Kidney (tissue), 13 donors: ENCODE measurements at regions not wholly inside any gene's neighbourhood (a gene's known extent, or its start where the extent isn't known, plus 50 kb on each side); places are given as distances from the start of the nearest gene placed in this dataset.

Experiments used
- DNase-seq, 5 donors: peaks; one replicate each; pipeline ENCODE4 v3.0.0-alpha.2; 2013 to 2020
- FAIRE-seq: peaks from 2 replicates; lab custom pipeline; 2012; peaks lifted over from hg19 to GRCh38; lab: Jason Lieb, UNC
- H3K27ac ChIP-seq, 2 donors: one replicate each; pipeline ENCODE4 v1.7.0; 2013; ENCODE audit warnings: low read depth in 2 of 2, low read length in 2 of 2, inconsistent platforms in 1 of 2
- H3K27me3 ChIP-seq: one replicate; pipeline ENCODE4 v1.7.1; 2013; ENCODE audit warnings: low read length, inconsistent platforms; ENCODE audit not compliant: control insufficient read depth, insufficient read depth
- H3K36me3 ChIP-seq, 3 donors: one replicate each; pipeline versions ENCODE4 v1.7.0 to v1.7.1; 2013; ENCODE audit warnings: low read length in 3 of 3, control low read depth in 1 of 3, inconsistent platforms in 1 of 3; ENCODE audit not compliant: insufficient read depth in 3 of 3, control insufficient read depth in 2 of 3
- H3K4me1 ChIP-seq, 3 donors: one replicate each; pipeline versions ENCODE4 v1.7.0 to v1.7.1; 2013; ENCODE audit warnings: low read length in 3 of 3, inconsistent platforms in 1 of 3, low read depth in 1 of 3; ENCODE audit not compliant: control insufficient read depth in 2 of 3, insufficient read depth in 2 of 3
- H3K4me3 ChIP-seq, 3 donors: one replicate each; pipeline versions ENCODE4 v1.7.0 to v1.8.1; 2013; ENCODE audit warnings: low read length in 3 of 3, control low read depth in 1 of 3, inconsistent platforms in 1 of 3
- H3K9ac ChIP-seq, 3 donors: one replicate each; pipeline versions ENCODE4 v1.7.0 to v1.7.1; 2013; ENCODE audit warnings: low read length in 3 of 3, control low read depth in 1 of 3, inconsistent platforms in 1 of 3
- H3K9me3 ChIP-seq, 3 donors: one replicate each; pipeline versions ENCODE4 v1.7.0 to v1.7.1; 2013; ENCODE audit warnings: low read length in 3 of 3, control low read depth in 1 of 3, inconsistent platforms in 1 of 3; ENCODE audit not compliant: control insufficient read depth in 2 of 3, insufficient read depth in 1 of 3
- CTCF ChIP-seq: IDR thresholded peaks from 3 replicates; pipeline ENCODE4 v1.5.1; 2012; ENCODE audit warnings: mild to moderate bottlenecking, moderate library complexity, borderline replicate concordance; ENCODE audit not compliant: insufficient read depth; ENCODE audit errors: extremely low read depth
- intact Hi-C: fragments of 100-400 bp; cut with DNase I; formaldehyde crosslinking; loops from one replicate; pipeline ENCODE4 v1.11.1; 2022
- donor health status: control.
- donor health status: control.
- donor health status: control.
- donor health status: control.
- donor health status: control.
- donor health status: DM: yes; HTN: yes; CAD: no.
- donor health status: Normal renal cell carcinoma (clear cell type).

DNA sequence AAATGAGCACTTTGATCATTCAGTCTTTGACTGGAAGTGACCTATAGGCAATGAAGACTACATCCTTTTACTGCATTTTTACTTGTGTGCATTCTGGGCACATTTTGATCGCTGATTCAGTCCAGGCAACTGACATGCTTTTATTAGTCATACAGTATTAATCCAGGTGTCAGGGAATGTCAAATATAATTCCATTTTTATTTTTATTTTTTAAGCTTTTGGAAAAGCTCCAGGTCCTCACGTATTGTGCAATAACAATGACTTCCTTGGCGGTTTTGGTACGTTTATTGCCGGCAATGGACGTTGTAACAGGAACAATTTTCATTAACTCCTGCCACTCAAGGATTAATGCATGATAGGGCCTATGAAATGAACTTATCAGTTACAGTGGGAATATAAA is 302.6 kb upstream of the PTBP2 start:
- intact Hi-C loops: no loop called here
- DNase-seq (no peak), FAIRE-seq (no peak)
- H3K27me3 ChIP-seq: no peaks in the 10 kb centered on the region
- TF ChIP-seq CTCF: no peak
- H3K27ac ChIP-seq: no peak overlapping the region
- H3K9ac ChIP-seq: no peak overlapping the region
- no peaks in the 10 kb centered on the region for H3K9me3 ChIP-seq
- no peaks in the 10 kb centered on the region for H3K36me3 ChIP-seq
- no peak overlapping the region for H3K4me3 ChIP-seq
- H3K4me1 ChIP-seq: no peaks in the 10 kb centered on the region

- Histone ChIP-seq H3K27ac (no peak overlapping the region), H3K27me3 (no peaks in the 10 kb centered on the region), H3K36me3 (no peaks in the 10 kb centered on the region), H3K9ac (no peak overlapping the region), H3K9me3 (no peaks in the 10 kb centered on the region), H3K4me3 (no peak overlapping the region), H3K4me1 (no peaks in the 10 kb centered on the region)
- no peak for DNase-seq
- FAIRE-seq: no peak
- TF ChIP-seq CTCF: no peak
- intact Hi-C loops: no loop called here
Measured at GRCh38 chr1:96424877-96425276, 296.7 kb upstream of the PTBP2 start.

DNA sequence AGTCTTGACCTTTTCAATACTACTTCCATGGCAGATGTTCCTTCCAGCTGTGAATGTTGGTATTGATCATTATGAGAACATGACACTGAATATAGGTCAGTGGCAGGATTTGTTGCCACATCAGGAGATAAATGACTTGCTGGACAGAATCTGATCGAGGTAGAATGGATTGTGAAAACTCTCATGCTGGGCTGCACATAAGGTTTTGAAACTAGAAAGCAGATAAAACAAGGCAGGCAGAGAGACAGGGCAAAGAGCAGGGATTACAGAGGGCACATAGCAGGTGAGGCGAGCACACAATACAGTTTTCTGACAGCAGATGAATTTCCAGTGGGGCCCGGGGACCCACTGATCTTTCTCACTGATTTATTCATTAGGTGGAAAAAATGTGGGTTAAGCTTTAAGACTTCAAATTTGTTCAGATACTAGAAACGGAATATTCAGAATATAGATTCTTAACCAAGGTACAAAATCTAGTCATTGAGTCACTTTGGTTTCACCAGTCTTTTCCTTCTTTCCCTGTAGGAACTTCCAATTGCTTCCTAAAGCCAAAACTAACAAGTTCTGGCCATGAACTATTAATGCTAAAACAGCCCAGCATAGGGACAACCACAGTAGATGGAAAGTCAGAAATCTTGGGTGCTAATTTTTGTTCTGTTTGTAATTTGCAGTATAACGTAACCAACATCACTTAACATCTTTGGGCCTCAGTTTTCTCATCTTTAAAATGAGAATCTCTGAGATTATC is 296.0 kb upstream of the PTBP2 start:
- FAIRE-seq: no peak
- Histone ChIP-seq H3K9me3 (no peaks in the 10 kb centered on the region), H3K9ac (no peak overlapping the region), H3K4me1 (no peaks in the 10 kb centered on the region), H3K36me3 (no peaks in the 10 kb centered on the region), H3K4me3 (no peak overlapping the region), H3K27ac (no peak overlapping the region), H3K27me3 (no peaks in the 10 kb centered on the region)
- TF ChIP-seq CTCF: no peak
- intact Hi-C loops: no loop called here
- no peak for DNase-seq

DNA sequence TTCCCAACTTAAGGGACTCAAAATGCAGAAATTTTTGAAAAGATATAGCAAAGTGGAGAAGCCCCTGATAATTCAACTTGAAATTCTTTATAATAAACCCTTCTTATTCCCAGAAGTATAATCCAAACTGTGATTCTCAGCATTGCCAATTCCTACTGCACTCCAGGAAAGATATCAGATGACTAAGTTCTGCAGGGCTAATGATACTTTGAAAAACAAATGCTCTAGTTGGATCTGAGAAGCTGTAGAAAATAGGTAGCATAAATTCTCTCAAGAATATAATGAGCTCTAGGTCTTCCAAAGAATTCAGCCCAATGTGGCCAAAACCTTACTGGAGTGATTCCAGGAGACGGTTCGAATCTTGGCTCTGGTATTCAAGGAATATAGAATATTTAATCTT is 294.0 kb upstream of the PTBP2 start:
- H3K27me3 ChIP-seq: no peaks in the 10 kb centered on the region
- intact Hi-C loops: no loop called here
- H3K9me3 ChIP-seq: no peaks in the 10 kb centered on the region
- no peak for FAIRE-seq
- H3K4me3 ChIP-seq: no peak overlapping the region
- no peaks in the 10 kb centered on the region for H3K36me3 ChIP-seq
- no peak for TF ChIP-seq CTCF
- no peak overlapping the region for H3K27ac ChIP-seq
- no peak for DNase-seq
- H3K9ac ChIP-seq: no peak overlapping the region
- no peaks in the 10 kb centered on the region for H3K4me1 ChIP-seq
